Stimulated activated CD4-positive, alpha-beta T cell treated with anti-CD3 and anti-CD28 coated beads, Interleukin-12 subunit alpha, Interleukin-12 subunit beta, amount 100 ng/mL, for 24 hours (primary cell): ENCODE measurements at regions not wholly inside any gene's neighbourhood (a gene's known extent, or its start where the extent isn't known, plus 50 kb on each side); places are given as distances from the start of the nearest gene placed in this dataset.
A peak's percentile ranks its signal among the peaks of the same experiment; 100 is the strongest.

Source experiments
- DNase-seq, 2 experiments: peaks; one replicate each; pipeline ENCODE4 v3.0.0-alpha.2; 2020; ENCODE audit warnings: low read depth in 2 of 2

GRCh38 chr2:191559569-191559968, 118.4 kb upstream of the NABP1 start:
- no peak for DNase-seq

- no peak for DNase-seq
Observed at GRCh38 chr2:191560411-191560980, 117.4 kb upstream of the NABP1 start.

- no peak for DNase-seq
Observed at GRCh38 chr2:191565120-191565519, 112.8 kb upstream of the NABP1 start.

GRCh38 chr2:191565647-191566198, 112.2 kb upstream of the NABP1 start:
- no peak for DNase-seq

GRCh38 chr2:191566344-191566743, 111.6 kb upstream of the NABP1 start:
- DNase-seq = peak; percentile 23 to 66

- no peak for DNase-seq
Observed at GRCh38 chr2:191567206-191567605, 110.7 kb upstream of the NABP1 start.

GRCh38 chr2:191569025-191569424, 108.9 kb upstream of the NABP1 start:
- DNase-seq = no peak

- DNase-seq = no peak
Observed at GRCh38 chr2:191571163-191571769, 106.7 kb upstream of the NABP1 start.

- DNase-seq = no peak
Observed at GRCh38 chr2:191572319-191572718, 105.6 kb upstream of the NABP1 start.

GRCh38 chr2:191573216-191573615, 104.7 kb upstream of the NABP1 start:
- no peak for DNase-seq

- no peak for DNase-seq
Observed at GRCh38 chr2:191574232-191574631, 103.7 kb upstream of the NABP1 start.

GRCh38 chr2:191577605-191578004, 100.3 kb upstream of the NABP1 start:
- no peak for DNase-seq

GRCh38 chr2:191578031-191578430, 99.9 kb upstream of the NABP1 start:
- no peak for DNase-seq

- DNase-seq = no peak
Observed at GRCh38 chr2:191580581-191580980, 97.4 kb upstream of the NABP1 start.

GRCh38 chr2:191581003-191581402, 96.9 kb upstream of the NABP1 start:
- no peak for DNase-seq

- DNase-seq = no peak
Observed at GRCh38 chr2:191582355-191582754, 95.6 kb upstream of the NABP1 start.

- no peak for DNase-seq
Observed at GRCh38 chr2:191591025-191591424, 86.9 kb upstream of the NABP1 start.

- no peak for DNase-seq
Observed at GRCh38 chr2:191593622-191594385, 84.1 kb upstream of the NABP1 start.

- DNase-seq = no peak
Observed at GRCh38 chr2:191597186-191597751, 80.7 kb upstream of the NABP1 start.

- no peak for DNase-seq
Observed at GRCh38 chr2:191598296-191598695, 79.6 kb upstream of the NABP1 start.

- no peak for DNase-seq
Observed at GRCh38 chr2:191601060-191601459, 76.9 kb upstream of the NABP1 start.

- no peak for DNase-seq
Observed at GRCh38 chr2:191604154-191604553, 73.8 kb upstream of the NABP1 start.

- DNase-seq = no peak
Observed at GRCh38 chr2:191607096-191607495, 70.8 kb upstream of the NABP1 start.
